DND-41 (cell line): ENCODE measurements at regions not wholly inside any gene's neighbourhood (a gene's known extent, or its start where the extent isn't known, plus 50 kb on each side); places are given as distances from the start of the nearest gene placed in this dataset.

ENCODE experiments used
- EZH2 ChIP-seq: IDR thresholded peaks from 3 replicates; pipeline ENCODE4 v1.6.1; 2012; ENCODE audit warnings: borderline replicate concordance, low read depth, mild to moderate bottlenecking, moderate library complexity, low read length, inconsistent platforms; ENCODE audit not compliant: severe bottlenecking
- TF ChIP-seq, protein P1 (sequence below): IDR thresholded peaks from 2 replicates; pipeline ENCODE4 v1.5.1; 2012; ENCODE audit warnings: borderline replicate concordance, low read length, moderate library complexity, mild to moderate bottlenecking; ENCODE audit not compliant: poor library complexity, severe bottlenecking; ENCODE audit errors: extremely low read depth

DNA sequence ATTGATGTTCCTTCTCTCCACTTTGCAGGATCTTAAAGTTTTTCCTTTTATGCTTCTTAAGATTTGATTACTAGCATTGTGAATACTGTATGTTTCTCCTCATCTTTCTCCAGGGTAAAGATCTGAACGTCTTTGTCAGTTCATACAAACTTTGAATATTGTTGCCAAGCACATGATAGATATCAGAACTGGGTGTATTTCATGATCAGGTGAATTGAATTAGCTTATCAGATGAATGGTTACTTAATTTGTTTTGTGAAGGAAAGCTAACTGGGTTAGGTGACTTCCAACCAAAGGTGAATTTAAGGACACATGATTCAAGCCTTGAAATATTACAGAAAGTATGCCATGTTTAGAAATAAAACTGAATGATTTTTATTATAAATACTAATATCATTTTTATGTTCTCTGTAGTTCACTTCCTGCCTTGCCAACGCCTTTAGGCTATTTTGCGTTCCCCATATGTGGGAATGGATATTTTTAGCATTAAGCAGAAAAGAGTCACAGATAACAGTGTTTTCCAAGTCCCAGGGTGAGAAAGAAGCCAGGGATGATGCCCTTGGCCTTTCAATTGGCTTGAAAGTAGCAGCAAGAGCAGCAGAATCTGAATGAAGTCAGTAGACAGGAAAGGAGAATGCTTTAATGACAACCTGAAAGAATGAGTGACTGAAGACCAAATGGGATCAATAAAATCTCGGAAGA, 752.1 kb downstream of the NCAM2 start:
- TF ChIP-seq, protein P1, sequence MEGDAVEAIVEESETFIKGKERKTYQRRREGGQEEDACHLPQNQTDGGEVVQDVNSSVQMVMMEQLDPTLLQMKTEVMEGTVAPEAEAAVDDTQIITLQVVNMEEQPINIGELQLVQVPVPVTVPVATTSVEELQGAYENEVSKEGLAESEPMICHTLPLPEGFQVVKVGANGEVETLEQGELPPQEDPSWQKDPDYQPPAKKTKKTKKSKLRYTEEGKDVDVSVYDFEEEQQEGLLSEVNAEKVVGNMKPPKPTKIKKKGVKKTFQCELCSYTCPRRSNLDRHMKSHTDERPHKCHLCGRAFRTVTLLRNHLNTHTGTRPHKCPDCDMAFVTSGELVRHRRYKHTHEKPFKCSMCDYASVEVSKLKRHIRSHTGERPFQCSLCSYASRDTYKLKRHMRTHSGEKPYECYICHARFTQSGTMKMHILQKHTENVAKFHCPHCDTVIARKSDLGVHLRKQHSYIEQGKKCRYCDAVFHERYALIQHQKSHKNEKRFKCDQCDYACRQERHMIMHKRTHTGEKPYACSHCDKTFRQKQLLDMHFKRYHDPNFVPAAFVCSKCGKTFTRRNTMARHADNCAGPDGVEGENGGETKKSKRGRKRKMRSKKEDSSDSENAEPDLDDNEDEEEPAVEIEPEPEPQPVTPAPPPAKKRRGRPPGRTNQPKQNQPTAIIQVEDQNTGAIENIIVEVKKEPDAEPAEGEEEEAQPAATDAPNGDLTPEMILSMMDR, result no peak
- no peak for TF ChIP-seq EZH2
